HepG2 (cell line): ENCODE measurements at regions not wholly inside any gene's neighbourhood (a gene's known extent, or its start where the extent isn't known, plus 50 kb on each side); places are given as distances from the start of the nearest gene placed in this dataset.

Experiments used
- GMEB1 ChIP-seq: sonication (generic); formaldehyde crosslinking; IDR thresholded peaks from 2 replicates; pipeline ENCODE4 v1.5.1; 2020; ENCODE audit warnings: missing genetic modification reagents, mild to moderate bottlenecking, borderline replicate concordance
- SMAD9 ChIP-seq: sonication (generic); formaldehyde crosslinking; IDR thresholded peaks from 2 replicates; pipeline ENCODE4 v1.5.1; 2020; ENCODE audit warnings: mild to moderate bottlenecking, missing genetic modification reagents
- SP1 ChIP-seq, 2 experiments: fragments of 450-650 bp in 1 of 2; sonication (generic) in 1 of 2; formaldehyde crosslinking in 1 of 2; IDR thresholded peaks; 2 replicates each; pipeline versions ENCODE4 v1.4.0 to v1.6.1; 2016 to 2020; ENCODE audit warnings: missing genetic modification reagents in 1 of 2
- ZGPAT ChIP-seq: IDR thresholded peaks from 2 replicates; pipeline ENCODE4 v1.6.1; 2016; ENCODE audit warnings: mild to moderate bottlenecking

GRCh38 chr1:87464022-87464490 lies 135.4 kb downstream of the LMO4 start:
- TF ChIP-seq SP1 (IDR thresholded peaks at IDR 0.05) (no peak), SP1 (CRISPR knock-in tag; IDR thresholded peaks at IDR 0.05) (no peak), ZGPAT (no peak), GMEB1 (CRISPR knock-in tag) (no peak), SMAD9 (CRISPR knock-in tag) (no peak)
